ENCODE measurements at regions not wholly inside any gene's neighbourhood (a gene's known extent, or its start where the extent isn't known, plus 50 kb on each side); places are given as distances from the start of the nearest gene placed in this dataset.

GRCh38 chrX:42992199-42992943 lies 214.4 kb upstream of the PPP1R2C start:
- peaks cover 2% of the 10 kb centered on the region; the same call in 1 of the 2 replicates for H3K4me1 ChIP-seq (ENCODE audit: control insufficient read depth, insufficient read depth, low read length)
- CTCF ChIA-PET = no interaction called here
- no peak for TF ChIP-seq ZNF548 (tag by site-specific recombination; IDR thresholded peaks at IDR 0.05)
- no peak for TF ChIP-seq ZNF169 (tag by site-specific recombination; IDR thresholded peaks at IDR 0.05)
- TF ChIP-seq ZNF223 (tag by site-specific recombination; IDR thresholded peaks at IDR 0.05) = no peak
- no peak for TF ChIP-seq ZNF677 (tag by site-specific recombination; IDR thresholded peaks at IDR 0.05)
- TF ChIP-seq ZNF391 (tag by site-specific recombination; IDR thresholded peaks at IDR 0.05; ENCODE audit: borderline replicate concordance, low read depth) = no peak
- TF ChIP-seq ZFP41 (tag by site-specific recombination; IDR thresholded peaks at IDR 0.05; ENCODE audit: borderline replicate concordance) = no peak
- no peak for TF ChIP-seq TSHZ1 (tag by site-specific recombination; IDR thresholded peaks at IDR 0.05; ENCODE audit: borderline replicate concordance)
- TF ChIP-seq ZNF114 (tag by site-specific recombination; IDR thresholded peaks at IDR 0.05) = no peak
- no peak for TF ChIP-seq PRDM6 (tag by site-specific recombination; IDR thresholded peaks at IDR 0.05)
- TF ChIP-seq ZNF561 (tag by site-specific recombination; IDR thresholded peaks at IDR 0.05; ENCODE audit: borderline replicate concordance) = no peak
- TF ChIP-seq BCL11B (tag by site-specific recombination; IDR thresholded peaks at IDR 0.05; ENCODE audit: low read depth) = no peak
- no peaks in the 10 kb centered on the region for H3K9me3 ChIP-seq (ENCODE audit: control insufficient read depth, insufficient read depth, low read depth, low read length)
- H3K27ac ChIP-seq (ENCODE audit: extremely low read depth, low read depth, low read length) = no peak overlapping the region
- POLR2A ChIA-PET = no interaction called here
- H3K36me3 ChIP-seq (ENCODE audit: control insufficient read depth in 2 of 2, insufficient read depth in 1 of 2, low read length in 2 of 2) = no peaks in the 10 kb centered on the region
- no peak overlapping the region for H3K4me3 ChIP-seq (ENCODE audit: low read depth, low read length)

GRCh38 chrX:42996861-42997260 lies 218.9 kb upstream of the PPP1R2C start:
- H3K4me1 ChIP-seq (ENCODE audit: control insufficient read depth, insufficient read depth, low read length) = peaks cover 2% of the 10 kb centered on the region; the same call in 1 of the 2 replicates
- no peak overlapping the region for H3K4me3 ChIP-seq (ENCODE audit: low read depth, low read length)
- H3K27ac ChIP-seq (ENCODE audit: extremely low read depth, low read depth, low read length) = no peak overlapping the region
- ChIA-PET CTCF (no interaction called here), POLR2A (no interaction called here)
- H3K36me3 ChIP-seq (ENCODE audit: control insufficient read depth in 2 of 2, insufficient read depth in 1 of 2, low read length in 2 of 2) = no peaks in the 10 kb centered on the region
- no peaks in the 10 kb centered on the region for H3K9me3 ChIP-seq (ENCODE audit: control insufficient read depth, insufficient read depth, low read depth, low read length)
- TF ChIP-seq ZBTB10 (tag by site-specific recombination; IDR thresholded peaks at IDR 0.05) = no peak
- no peak for TF ChIP-seq ZNF16 (tag by site-specific recombination; IDR thresholded peaks at IDR 0.05; ENCODE audit: low read depth)
- no peak for TF ChIP-seq ZNF280D (tag by site-specific recombination; IDR thresholded peaks at IDR 0.05)
- no peak for TF ChIP-seq ZBTB20 (tag by site-specific recombination; IDR thresholded peaks at IDR 0.05)
- TF ChIP-seq, protein P1, sequence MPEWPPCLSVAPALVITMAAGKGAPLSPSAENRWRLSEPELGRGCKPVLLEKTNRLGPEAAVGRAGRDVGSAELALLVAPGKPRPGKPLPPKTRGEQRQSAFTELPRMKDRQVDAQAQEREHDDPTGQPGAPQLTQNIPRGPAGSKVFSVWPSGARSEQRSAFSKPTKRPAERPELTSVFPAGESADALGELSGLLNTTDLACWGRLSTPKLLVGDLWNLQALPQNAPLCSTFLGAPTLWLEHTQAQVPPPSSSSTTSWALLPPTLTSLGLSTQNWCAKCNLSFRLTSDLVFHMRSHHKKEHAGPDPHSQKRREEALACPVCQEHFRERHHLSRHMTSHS (tag by site-specific recombination; IDR thresholded peaks at IDR 0.05) = no peak
- no peak for TF ChIP-seq HOXD13 (CRISPR knock-in tag; IDR thresholded peaks at IDR 0.05; ENCODE audit: borderline replicate concordance)
- no peak for TF ChIP-seq ZNF585B (tag by site-specific recombination; IDR thresholded peaks at IDR 0.05)
